ENCODE measurements at regions not wholly inside any gene's neighbourhood (a gene's known extent, or its start where the extent isn't known, plus 50 kb on each side); places are given as distances from the start of the nearest gene placed in this dataset.

DNA sequence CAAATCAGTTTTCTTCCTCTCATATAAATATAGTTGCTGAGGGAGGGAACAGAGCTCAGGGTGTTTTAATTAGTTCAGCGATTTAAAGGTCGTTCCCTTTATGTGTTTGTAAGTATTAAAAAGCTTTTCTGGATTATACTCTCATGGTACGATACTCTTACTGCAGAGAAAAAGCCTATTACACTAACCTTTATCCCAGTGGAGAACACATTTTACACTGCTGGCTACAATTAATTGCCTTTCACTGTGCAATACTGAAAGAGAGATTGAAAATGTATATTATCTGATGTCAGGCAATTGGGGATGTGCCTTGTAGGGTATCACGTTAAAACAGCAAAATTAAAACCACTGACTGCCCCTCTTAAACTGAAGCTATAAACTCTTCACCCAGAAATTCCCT is 526.9 kb upstream of the SGCG start:
- Histone ChIP-seq H3K79me2 (ENCODE audit: insufficient read depth, low read length) (no peaks in the 10 kb centered on the region), H3K9me2 (ENCODE audit: insufficient read depth) (no peaks in the 10 kb centered on the region), H3K36me3 (ENCODE audit: control insufficient read depth in 1 of 2, insufficient read depth in 2 of 2, low read length in 2 of 2) (no peaks in the 10 kb centered on the region), H3K27ac (ENCODE audit: low read depth, low read length) (no peak overlapping the region), H3K27me3 (ENCODE audit: insufficient read depth, low read length) (no peaks in the 10 kb centered on the region), H4K20me1 (ENCODE audit: insufficient read depth) (no peaks in the 10 kb centered on the region), H3K4me3 (replicated peaks in 1 of 2; ENCODE audit: low read depth in 1 of 2, low read length in 2 of 2) (no peak overlapping the region), H2AFZ (ENCODE audit: low read depth, low read length, poor library complexity, severe bottlenecking) (no peak overlapping the region), H3K4me2 (ENCODE audit: low read length) (no peak overlapping the region), H3K9me3 (ENCODE audit: control insufficient read depth in 1 of 2, insufficient read depth in 1 of 2, low read depth in 1 of 2, low read length in 2 of 2) (no peaks in the 10 kb centered on the region), H3K4me1 (ENCODE audit: control insufficient read depth in 1 of 2, insufficient read depth in 2 of 2, low read length in 2 of 2) (no peaks in the 10 kb centered on the region), H3K9ac (ENCODE audit: low read length) (no peak overlapping the region)
- no peak for ATAC-seq
- ChIA-PET RAD21 (ENCODE audit: low non-redundant PET in 1 of 2, low total read pairs in 2 of 2, uncharacterized antibody in 2 of 2, unreplicated experiment in 2 of 2) (no interaction called here), CTCF (no interaction called here), POLR2A (no interaction called here)
- TF ChIP-seq YY1 (IDR thresholded peaks at IDR 0.05; ENCODE audit: extremely low read depth, insufficient replicate concordance, low read depth, low read length) (no peak), POLR2AphosphoS5 (IDR thresholded peaks at IDR 0.05; ENCODE audit: low read depth, low read length) (no peak), EZH2phosphoT487 (IDR thresholded peaks at IDR 0.05; ENCODE audit: borderline replicate concordance) (no peak), SRF (IDR thresholded peaks at IDR 0.05; ENCODE audit: low read depth) (no peak), CEBPB (IDR thresholded peaks at IDR 0.05; ENCODE audit: low read depth) (no peak), POLR2A (IDR thresholded peaks at IDR 0.05; ENCODE audit: borderline replicate concordance, extremely low read depth, insufficient read depth, insufficient read length) (no peak), FOSL1 (IDR thresholded peaks at IDR 0.05; ENCODE audit: low read depth) (no peak), SIN3A (IDR thresholded peaks at IDR 0.05; ENCODE audit: low read depth) (no peak), CBX3 (IDR thresholded peaks at IDR 0.05; ENCODE audit: low read depth) (no peak), ZNF274 (IDR thresholded peaks at IDR 0.05; ENCODE audit: low read depth, low read length) (no peak), EGR1 (IDR thresholded peaks at IDR 0.05; ENCODE audit: low read depth) (no peak), SP1 (IDR thresholded peaks at IDR 0.05; ENCODE audit: low read depth) (no peak), EZH2 (IDR thresholded peaks at IDR 0.05) (no peak), RAD21 (IDR thresholded peaks at IDR 0.05; ENCODE audit: low read depth) (no peak), JUND (IDR thresholded peaks at IDR 0.05) (no peak)
- TF ChIP-seq, protein P1, sequence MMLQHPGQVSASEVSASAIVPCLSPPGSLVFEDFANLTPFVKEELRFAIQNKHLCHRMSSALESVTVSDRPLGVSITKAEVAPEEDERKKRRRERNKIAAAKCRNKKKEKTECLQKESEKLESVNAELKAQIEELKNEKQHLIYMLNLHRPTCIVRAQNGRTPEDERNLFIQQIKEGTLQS (IDR thresholded peaks at IDR 0.05): no peak
- TF ChIP-seq, protein P2, sequence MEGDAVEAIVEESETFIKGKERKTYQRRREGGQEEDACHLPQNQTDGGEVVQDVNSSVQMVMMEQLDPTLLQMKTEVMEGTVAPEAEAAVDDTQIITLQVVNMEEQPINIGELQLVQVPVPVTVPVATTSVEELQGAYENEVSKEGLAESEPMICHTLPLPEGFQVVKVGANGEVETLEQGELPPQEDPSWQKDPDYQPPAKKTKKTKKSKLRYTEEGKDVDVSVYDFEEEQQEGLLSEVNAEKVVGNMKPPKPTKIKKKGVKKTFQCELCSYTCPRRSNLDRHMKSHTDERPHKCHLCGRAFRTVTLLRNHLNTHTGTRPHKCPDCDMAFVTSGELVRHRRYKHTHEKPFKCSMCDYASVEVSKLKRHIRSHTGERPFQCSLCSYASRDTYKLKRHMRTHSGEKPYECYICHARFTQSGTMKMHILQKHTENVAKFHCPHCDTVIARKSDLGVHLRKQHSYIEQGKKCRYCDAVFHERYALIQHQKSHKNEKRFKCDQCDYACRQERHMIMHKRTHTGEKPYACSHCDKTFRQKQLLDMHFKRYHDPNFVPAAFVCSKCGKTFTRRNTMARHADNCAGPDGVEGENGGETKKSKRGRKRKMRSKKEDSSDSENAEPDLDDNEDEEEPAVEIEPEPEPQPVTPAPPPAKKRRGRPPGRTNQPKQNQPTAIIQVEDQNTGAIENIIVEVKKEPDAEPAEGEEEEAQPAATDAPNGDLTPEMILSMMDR (IDR thresholded peaks at IDR 0.05 in 2 of 3, conservative IDR thresholded peaks at IDR 0.05 in 1 of 3; ENCODE audit: borderline replicate concordance in 1 of 3, insufficient read depth in 1 of 3, low read depth in 2 of 3, low read length in 2 of 3): no peak
- TF ChIP-seq, protein P3, sequence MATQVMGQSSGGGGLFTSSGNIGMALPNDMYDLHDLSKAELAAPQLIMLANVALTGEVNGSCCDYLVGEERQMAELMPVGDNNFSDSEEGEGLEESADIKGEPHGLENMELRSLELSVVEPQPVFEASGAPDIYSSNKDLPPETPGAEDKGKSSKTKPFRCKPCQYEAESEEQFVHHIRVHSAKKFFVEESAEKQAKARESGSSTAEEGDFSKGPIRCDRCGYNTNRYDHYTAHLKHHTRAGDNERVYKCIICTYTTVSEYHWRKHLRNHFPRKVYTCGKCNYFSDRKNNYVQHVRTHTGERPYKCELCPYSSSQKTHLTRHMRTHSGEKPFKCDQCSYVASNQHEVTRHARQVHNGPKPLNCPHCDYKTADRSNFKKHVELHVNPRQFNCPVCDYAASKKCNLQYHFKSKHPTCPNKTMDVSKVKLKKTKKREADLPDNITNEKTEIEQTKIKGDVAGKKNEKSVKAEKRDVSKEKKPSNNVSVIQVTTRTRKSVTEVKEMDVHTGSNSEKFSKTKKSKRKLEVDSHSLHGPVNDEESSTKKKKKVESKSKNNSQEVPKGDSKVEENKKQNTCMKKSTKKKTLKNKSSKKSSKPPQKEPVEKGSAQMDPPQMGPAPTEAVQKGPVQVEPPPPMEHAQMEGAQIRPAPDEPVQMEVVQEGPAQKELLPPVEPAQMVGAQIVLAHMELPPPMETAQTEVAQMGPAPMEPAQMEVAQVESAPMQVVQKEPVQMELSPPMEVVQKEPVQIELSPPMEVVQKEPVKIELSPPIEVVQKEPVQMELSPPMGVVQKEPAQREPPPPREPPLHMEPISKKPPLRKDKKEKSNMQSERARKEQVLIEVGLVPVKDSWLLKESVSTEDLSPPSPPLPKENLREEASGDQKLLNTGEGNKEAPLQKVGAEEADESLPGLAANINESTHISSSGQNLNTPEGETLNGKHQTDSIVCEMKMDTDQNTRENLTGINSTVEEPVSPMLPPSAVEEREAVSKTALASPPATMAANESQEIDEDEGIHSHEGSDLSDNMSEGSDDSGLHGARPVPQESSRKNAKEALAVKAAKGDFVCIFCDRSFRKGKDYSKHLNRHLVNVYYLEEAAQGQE (IDR thresholded peaks at IDR 0.05; ENCODE audit: low read depth): no peak
- TF ChIP-seq, protein P4, sequence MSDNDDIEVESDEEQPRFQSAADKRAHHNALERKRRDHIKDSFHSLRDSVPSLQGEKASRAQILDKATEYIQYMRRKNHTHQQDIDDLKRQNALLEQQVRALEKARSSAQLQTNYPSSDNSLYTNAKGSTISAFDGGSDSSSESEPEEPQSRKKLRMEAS (IDR thresholded peaks at IDR 0.05): no peak
- no TSS peak for BruUV-seq (replicated peaks)
- DNase-seq (ENCODE audit: low read depth, low spot score): no peak
- intact Hi-C loops (cut with micrococcal nuclease): no loop called here

Data from HCT116 (cell line).